Panc1 (cell line): ENCODE measurements at regions not wholly inside any gene's neighbourhood (a gene's known extent, or its start where the extent isn't known, plus 50 kb on each side); places are given as distances from the start of the nearest gene placed in this dataset.

ENCODE experiments used
- ATAC-seq: fragments of 200-7000 bp; cut with Tn5 transposase; 2 replicates; pipeline ENCODE4 v1.9.1; 2020; ENCODE audit warnings: mild to moderate bottlenecking, moderate library complexity
- BruUV-seq: library from RNA; stranded (reverse); fragments of 400-500 nt; replicated peaks from 2 replicates; lab custom pipeline; 2021; lab: Mats Ljungman, UMichigan
- CTCF ChIA-PET: fragments of 300-600 bp; sonication (Branson Sonifier 250); formaldehyde crosslinking; loops from one replicate; lab custom pipeline; 2022; ENCODE audit warnings: antibody characterized with exemption; lab: Charles Lee
- POLR2A ChIA-PET: fragments of 300-600 bp; sonication (Branson Sonifier 250); formaldehyde crosslinking; loops from one replicate; lab custom pipeline; 2022; ENCODE audit warnings: antibody characterized with exemption; lab: Charles Lee
- DNase-seq: peaks from one replicate; pipeline ENCODE4 v3.0.0-alpha.2; 2010; ENCODE audit warnings: low read depth, low spot score
- H3K27ac ChIP-seq: 2 replicates; pipeline ENCODE4 v1.5.1; 2011; ENCODE audit warnings: mild to moderate bottlenecking, low read length, inconsistent platforms
- H3K27me3 ChIP-seq: fragments of 200-500 bp; sonication (Bioruptor generic); 2 replicates; pipeline ENCODE4 v1.6.0; 2014; ENCODE audit warnings: low read length, inconsistent platforms; ENCODE audit not compliant: control insufficient read depth, insufficient read depth
- H3K36me3 ChIP-seq: fragments of 200-500 bp; sonication (Bioruptor generic); 2 replicates; pipeline ENCODE4 v1.5.1; 2014; ENCODE audit warnings: inconsistent platforms, mild to moderate bottlenecking, low read length, moderate library complexity; ENCODE audit not compliant: control insufficient read depth, insufficient read depth
- H3K4me1 ChIP-seq: 2 replicates; pipeline ENCODE4 v1.5.1; 2011; ENCODE audit warnings: inconsistent platforms, mild to moderate bottlenecking, low read length, moderate library complexity; ENCODE audit not compliant: control insufficient read depth, insufficient read depth
- H3K4me3 ChIP-seq, 2 experiments: 2 replicates each; pipeline ENCODE4 v1.5.1; 2011 to 2012; ENCODE audit warnings: low read depth in 2 of 2, low read length in 2 of 2, mild to moderate bottlenecking in 2 of 2, inconsistent platforms in 1 of 2, moderate library complexity in 1 of 2
- H3K9me3 ChIP-seq: fragments of 200-500 bp; sonication (Bioruptor generic); 2 replicates; pipeline ENCODE4 v1.5.1; 2014; ENCODE audit warnings: low read depth, mild to moderate bottlenecking, inconsistent platforms, low read length, moderate library complexity; ENCODE audit not compliant: control insufficient read depth, insufficient read depth
- CTCF ChIP-seq: fragments of 450-650 bp; IDR thresholded peaks from 2 replicates; pipeline ENCODE4 v1.5.1; 2017; ENCODE audit warnings: mild to moderate bottlenecking
- POLR2AphosphoS5 ChIP-seq: IDR thresholded peaks from 2 replicates; pipeline ENCODE4 v1.6.1; 2012; ENCODE audit warnings: mild to moderate bottlenecking, low read depth, low read length, moderate library complexity
- REST ChIP-seq, 2 experiments: IDR thresholded peaks; 2 replicates each; pipeline ENCODE4 v1.6.1; 2011 to 2012; ENCODE audit warnings: low read depth in 2 of 2, control low read depth in 1 of 2, low read length in 1 of 2, mild to moderate bottlenecking in 1 of 2, moderate library complexity in 1 of 2; ENCODE audit not compliant: insufficient read depth in 1 of 2
- SIN3A ChIP-seq: IDR thresholded peaks from 2 replicates; pipeline ENCODE4 v1.6.1; 2012; ENCODE audit warnings: low read depth, mild to moderate bottlenecking, low read length, moderate library complexity, borderline replicate concordance; ENCODE audit not compliant: insufficient read depth
- TCF7L2 ChIP-seq: IDR thresholded peaks from 2 replicates; pipeline ENCODE4 v1.6.1; 2011; ENCODE audit warnings: mild to moderate bottlenecking, low read depth, low read length, inconsistent platforms
- in situ Hi-C: cut with HindIII; loops from 2 replicates; pipeline ENCODE4 v1.10.0; 2016; ENCODE audit warnings: low sequenced_read_pairs, low pct_unique_long_range_greater_than_20kb
- intact Hi-C: fragments of 100-400 bp; cut with micrococcal nuclease; formaldehyde crosslinking; loops from one replicate; pipeline ENCODE4 v1.10.0; 2022; ENCODE audit not compliant: unreplicated experiment

- H3K36me3 ChIP-seq: no peaks in the 10 kb centered on the region
- ATAC-seq: no peak
- BruUV-seq: no TSS peak
Observed at GRCh38 chr9:96136992-96137670, 164.8 kb downstream of the HSD17B3 start.

GRCh38 chr9:96135753-96136290 is 166.2 kb downstream of the HSD17B3 start:
- intact Hi-C loops (no loop called here), in situ Hi-C loops (no loop called here)
- no peak for ATAC-seq
- no peaks in the 10 kb centered on the region for H3K4me1 ChIP-seq
- no peaks in the 10 kb centered on the region for H3K9me3 ChIP-seq
- DNase-seq: no peak
- no peaks in the 10 kb centered on the region for H3K36me3 ChIP-seq
- H3K27ac ChIP-seq: no peak overlapping the region
- TF ChIP-seq TCF7L2 (no peak), CTCF (no peak), REST (IDR thresholded peaks at IDR 0.05; ENCODE audit: insufficient read depth in 1 of 2, low read depth in 2 of 2, low read length in 1 of 2) (no peak), POLR2AphosphoS5 (no peak), SIN3A (no peak)
- BruUV-seq: no TSS peak
- POLR2A ChIA-PET: no interaction called here
- H3K27me3 ChIP-seq: no peaks in the 10 kb centered on the region
- H3K4me3 ChIP-seq: no peak overlapping the region
- CTCF ChIA-PET: no interaction called here

More at GRCh38 chr9:96136992-96137670, 164.8 kb downstream of the HSD17B3 start:
- no peak overlapping the region for H3K27ac ChIP-seq
- no peak for DNase-seq
- no peak overlapping the region for H3K4me3 ChIP-seq
- intact Hi-C loops (no loop called here), in situ Hi-C loops (no loop called here)
- POLR2A ChIA-PET: interaction anchor here (0.6 kb wide), 1 partner anchor 120 kb away, joined by 3 read pairs; no protein-coding TSS in a partner anchor
- H3K4me1 ChIP-seq: no peaks in the 10 kb centered on the region
- no peaks in the 10 kb centered on the region for H3K9me3 ChIP-seq
- H3K27me3 ChIP-seq: no peaks in the 10 kb centered on the region
- CTCF ChIA-PET: no interaction called here
- TF ChIP-seq REST (IDR thresholded peaks at IDR 0.05; ENCODE audit: insufficient read depth in 1 of 2, low read depth in 2 of 2, low read length in 1 of 2) (no peak), CTCF (no peak), SIN3A (no peak), TCF7L2 (no peak), POLR2AphosphoS5 (no peak)
